ELF-1 (cell line): ENCODE measurements at regions not wholly inside any gene's neighbourhood (a gene's known extent, or its start where the extent isn't known, plus 50 kb on each side); places are given as distances from the start of the nearest gene placed in this dataset.
"Not testable (repeated sequence)": the region's sequence is repeated elsewhere in the genome, so short reads cannot be mapped to it uniquely, and the experiment has no call there.

Experiments
- DNase-seq: peaks from one replicate; pipeline ENCODE4 v3.0.0-alpha.2; 2016; ENCODE audit warnings: low read depth, low spot score

DNA sequence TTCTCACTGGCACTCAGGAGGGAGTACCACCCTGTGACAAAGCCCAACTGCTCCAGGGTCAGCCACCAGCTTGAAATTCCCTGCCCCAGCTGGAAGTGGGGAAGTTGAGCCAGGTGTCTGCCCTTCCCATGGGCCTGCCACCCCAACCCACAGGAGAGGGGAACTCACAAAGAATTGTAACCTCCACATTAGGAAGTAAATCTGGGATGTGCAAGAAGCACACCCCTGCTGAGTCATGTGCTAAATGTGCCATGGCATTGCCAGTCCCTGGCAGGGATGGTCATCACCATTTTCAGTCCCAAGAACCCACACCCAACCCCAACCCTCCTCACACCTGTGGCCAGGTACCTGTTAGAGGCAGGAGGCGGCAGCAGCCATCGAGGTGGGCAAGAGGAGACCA lies 165.2 kb upstream of the THBS1 start:
- DNase-seq = no peak

DNA sequence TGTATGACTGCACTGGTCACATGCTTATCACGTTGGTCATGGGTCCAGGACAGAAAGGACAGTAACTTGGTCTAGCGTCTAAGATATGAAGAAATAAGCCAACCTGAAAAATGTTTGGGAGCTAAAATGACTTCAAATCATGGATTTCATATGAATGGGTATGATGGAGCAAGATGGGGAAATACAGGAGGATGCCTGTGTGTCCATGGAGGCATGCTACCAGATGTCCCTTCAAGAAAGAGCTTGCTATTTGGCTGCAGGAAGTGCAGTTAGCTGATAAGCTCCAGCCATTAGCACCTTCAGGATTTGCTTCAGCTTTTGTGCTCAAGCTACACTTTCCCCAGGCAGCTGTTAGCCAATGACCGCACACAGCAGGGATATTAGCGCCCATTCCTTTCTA lies 164.6 kb upstream of the THBS1 start:
- no peak for DNase-seq

DNA sequence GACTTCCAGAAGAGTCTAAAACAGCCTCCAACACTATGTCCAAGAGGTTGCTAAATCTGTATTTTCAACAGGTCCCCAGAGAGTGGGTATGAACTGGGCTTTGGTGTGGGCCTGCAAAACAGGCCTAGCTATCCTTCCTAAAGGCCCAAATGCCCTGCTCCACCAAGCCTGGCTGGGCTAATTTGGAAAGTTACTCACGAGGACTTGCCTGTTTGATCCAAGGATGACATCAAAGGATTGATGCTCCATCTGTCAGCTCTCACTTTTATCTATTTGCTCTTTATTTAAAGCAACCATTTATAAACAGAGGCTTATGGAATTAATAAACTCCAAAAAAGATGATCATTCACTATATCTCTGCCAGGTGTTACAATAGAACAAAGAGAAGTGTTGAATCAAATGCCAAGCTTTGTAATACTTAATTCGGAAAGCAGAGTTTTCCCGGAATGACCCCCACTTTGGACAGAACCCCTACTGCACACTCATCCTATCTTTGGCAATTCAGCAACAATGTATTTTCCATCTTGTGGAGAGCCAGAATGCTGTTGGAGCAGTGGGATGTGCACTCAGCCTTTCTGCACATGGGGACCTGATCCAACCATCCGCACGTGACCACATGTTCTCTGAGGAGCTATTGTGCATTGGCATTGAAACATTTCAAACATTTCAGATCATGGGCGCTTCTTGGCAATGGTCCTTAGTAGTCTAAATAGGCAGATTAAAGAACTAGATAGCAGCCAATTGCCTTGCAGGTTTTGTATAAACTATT lies 163.3 kb upstream of the THBS1 start:
- DNase-seq = no peak

DNA sequence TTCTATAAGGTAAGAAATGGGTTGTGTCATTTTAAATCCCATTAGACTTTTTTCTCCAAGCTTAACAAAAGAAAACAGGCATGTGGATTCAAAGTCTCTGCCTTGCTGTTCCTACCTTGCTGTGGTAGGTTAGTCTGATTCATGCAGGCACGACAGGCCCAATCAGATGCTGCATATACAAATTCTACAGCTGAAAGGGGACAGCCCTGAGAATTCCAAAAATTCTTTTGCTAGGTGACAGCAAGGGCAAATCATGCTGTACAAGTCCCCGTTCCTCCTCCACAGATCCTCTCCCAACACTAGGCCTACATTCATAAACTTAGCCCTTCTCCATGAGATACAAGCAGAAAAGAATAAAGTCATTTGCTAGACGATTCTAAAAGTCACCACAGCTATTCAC lies 161.2 kb upstream of the THBS1 start:
- no peak for DNase-seq

DNA sequence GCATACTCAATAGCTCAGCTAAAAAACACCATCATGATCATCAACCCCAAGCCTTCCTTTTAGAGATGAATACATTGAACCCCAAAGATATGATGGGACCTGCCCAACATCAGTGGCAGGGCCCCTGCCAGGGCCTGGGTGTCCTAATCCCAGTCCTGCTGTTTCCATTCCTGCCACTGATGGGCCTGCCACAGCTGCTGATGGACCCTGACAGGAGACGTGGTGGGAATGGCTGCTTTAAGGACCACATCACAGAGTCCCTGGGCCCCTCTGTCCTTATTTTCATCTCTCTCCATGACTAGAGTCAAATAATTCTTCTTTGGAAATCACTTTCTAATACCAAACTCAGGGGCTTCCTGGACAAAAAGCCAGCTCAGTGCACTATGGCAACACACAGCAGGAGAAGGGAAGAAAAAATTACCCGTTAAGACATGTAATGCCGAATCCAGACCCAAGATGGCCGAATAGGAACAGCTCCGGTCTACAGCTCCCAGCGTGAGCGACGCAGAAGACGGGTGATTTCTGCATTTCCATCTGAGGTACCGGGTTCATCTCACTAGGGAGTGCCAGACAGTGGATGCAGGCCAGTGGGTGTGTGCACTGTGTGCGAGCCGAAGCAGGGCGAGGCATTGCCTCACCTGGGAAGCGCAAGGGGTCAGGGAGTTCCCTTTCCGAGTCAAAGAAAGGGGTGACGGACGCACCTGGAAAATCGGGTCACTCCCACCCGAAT lies 160.6 kb upstream of the THBS1 start:
- peak; percentile 49 for DNase-seq

DNA sequence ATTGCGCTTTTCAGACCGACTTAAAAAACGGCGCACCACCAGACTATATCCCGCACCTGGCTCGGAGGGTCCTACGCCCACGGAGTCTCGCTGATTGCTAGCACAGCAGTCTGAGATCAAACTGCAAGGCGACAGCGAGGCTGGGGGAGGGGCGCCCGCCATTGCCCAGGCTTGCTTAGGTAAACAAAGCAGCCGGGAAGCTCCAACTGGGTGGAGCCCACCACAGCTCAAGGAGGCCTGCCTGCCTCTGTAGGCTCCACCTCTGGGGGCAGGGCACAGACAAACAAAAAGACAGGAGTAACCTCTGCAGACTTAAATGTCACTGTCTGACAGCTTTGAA lies 160.1 kb upstream of the THBS1 start:
- DNase-seq = not testable (repeated sequence)

DNA sequence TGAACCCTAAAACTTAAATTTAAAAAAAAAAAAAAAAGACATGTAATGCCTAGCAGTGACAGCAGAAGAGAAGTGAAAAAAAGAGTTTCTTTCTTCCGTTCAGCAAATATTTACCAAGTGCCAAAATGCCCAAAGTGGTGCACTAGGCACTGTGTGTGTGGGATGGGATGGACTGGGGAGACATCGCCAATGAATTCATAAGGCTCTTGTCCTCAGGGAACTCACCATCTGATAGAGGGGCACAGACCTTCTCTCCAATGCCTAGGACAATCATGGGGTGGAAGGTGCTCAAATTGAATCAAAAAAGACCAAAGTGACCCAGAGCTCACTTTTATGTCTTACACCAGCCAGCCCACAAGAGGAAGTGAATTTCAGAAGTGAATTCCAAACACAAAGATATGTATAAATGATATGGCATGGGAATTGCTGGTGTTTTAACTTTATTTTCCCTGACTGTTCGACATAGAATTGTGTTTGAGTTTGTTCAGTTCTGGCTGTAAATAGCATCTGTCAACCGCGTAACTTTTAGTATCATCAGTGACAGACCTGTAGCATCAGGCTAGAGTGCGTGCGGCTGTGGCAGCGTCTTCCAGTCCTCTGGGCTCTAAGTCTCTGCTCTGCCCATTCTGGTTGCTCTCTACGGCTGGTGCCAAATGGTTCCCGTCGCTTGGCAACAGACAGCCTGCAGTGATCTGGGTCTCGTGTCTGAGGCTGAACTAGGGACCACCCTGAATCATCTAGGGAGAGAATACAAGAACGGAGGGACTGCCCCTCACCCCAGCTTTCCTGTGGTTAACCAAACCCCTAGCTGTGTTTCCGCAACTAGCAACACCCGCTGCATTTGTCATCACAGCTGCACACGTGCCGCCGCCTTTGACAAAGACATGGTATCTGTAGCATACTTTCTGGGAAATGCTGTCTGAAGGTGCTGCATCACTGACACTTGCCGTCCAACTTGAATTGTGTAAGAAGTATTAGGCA lies 154.0 kb upstream of the THBS1 start:
- no peak for DNase-seq

DNA sequence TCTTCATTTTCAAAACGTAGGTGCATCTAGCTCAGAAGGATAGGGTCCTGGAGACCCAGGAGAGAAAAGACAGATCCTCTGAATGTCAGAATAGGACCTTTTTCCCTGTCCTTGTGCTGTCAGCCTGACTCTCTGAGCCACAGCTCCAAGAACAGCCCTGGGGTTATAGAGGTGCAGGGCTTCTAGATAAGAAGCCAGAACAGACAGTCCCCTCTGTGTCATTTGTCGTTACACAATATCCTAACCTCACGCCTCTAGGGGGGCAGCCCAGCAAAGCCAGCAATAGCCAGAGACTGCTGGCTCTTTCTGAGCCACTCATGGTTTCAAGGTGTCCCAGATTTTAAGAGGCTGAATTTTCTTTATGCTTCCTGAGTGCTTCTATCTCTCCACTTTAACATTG lies 153.2 kb upstream of the THBS1 start:
- DNase-seq = no peak

DNA sequence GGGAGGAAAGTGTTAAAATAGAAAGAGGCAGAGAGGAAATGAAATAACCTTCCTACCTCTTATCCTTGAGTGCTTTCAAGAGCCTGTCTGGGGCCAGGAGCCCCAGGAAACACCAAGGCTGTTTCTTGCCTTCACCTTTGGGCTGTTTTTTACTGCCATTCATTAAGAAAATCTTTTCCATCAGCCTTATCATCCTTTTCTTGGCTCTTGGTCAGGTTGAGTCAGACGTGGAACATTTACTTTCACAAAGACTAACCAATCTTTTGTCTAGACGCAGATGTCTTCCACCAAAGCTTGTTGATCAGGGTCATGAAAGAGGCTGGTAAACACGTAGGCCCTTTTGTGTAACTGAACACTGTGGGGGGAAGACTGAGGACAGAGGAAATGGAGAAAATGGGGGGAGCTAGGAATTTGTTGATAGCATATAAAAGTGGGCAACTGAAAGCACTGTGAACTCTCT lies 151.0 kb upstream of the THBS1 start:
- no peak for DNase-seq

DNA sequence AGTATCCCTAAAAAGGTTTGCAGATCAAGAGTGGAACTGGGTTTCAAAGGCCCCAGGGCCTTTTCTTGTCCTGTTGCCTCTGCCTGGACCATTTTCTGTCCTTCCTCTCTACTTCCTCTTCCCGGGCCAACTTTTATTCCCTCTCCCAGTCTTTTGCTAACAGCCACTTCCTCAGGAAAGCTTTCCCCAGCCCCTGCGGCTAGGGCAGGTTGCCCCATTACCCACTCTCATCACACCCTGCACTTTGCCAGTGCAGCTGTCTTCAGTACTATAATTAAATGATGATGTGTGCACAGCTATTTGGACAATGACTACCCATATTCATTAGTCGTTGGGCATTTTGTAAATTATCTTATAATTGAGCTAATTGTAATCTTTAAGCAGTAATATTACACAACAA lies 150.5 kb upstream of the THBS1 start:
- DNase-seq = no peak

DNA sequence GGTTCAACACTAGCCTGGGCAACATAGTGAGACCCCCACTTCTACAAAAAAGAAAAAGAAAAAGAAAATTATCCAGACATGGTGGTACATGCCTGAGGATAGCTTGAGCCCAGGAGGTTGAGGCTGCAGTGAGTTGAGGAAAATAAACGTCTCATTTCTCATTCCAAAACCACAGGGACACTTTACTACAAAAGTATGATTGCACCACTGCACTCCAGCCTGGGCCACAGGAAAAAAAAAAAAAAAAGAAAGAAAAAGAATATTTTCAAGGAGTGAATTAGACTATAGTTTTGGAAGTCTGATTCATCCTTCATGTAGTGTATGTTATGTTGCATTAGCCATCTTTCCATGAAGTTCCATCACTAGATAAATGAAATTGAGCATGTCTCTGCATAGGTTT lies 149.5 kb upstream of the THBS1 start:
- no peak for DNase-seq

DNA sequence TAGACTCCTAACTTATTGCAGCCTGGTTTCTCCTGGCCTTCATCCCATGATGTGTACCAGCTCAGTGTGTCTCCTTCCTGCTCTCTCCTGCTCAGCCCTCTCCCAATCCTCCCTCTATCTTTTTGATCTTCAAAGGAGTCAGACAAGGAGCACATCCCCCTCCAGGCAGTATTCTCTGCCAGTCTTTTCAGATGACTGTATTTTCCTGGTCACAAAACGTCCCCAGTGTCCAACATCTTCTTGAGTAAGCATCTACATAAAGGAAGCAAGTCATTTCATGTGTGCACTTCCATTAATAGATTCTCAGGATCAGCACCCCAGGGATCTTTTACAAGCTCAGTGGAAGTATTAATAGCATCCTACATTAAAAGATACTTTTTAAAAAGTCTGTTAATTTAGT lies 148.9 kb upstream of the THBS1 start:
- no peak for DNase-seq

DNA sequence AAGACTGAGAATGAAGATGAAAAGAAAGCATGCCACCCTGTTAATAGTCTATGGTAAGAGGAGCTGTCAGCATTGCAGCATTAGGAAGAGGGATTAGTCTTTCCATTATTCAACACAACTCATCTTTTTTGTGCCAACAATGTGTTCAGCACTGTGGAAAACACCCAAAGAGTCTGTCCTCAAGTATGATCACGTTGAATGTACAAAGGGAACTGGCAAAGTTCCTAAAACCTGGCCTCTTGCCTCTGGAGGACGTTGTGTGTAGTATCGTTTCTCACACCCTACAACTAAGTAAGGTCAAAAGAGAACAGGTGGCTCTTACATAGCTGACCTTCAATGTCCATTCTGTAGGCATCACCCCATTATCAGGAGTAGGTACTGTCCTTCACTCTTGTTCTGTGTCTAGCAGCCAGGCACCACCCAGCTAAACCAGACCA lies 147.9 kb upstream of the THBS1 start:
- no peak for DNase-seq

DNA sequence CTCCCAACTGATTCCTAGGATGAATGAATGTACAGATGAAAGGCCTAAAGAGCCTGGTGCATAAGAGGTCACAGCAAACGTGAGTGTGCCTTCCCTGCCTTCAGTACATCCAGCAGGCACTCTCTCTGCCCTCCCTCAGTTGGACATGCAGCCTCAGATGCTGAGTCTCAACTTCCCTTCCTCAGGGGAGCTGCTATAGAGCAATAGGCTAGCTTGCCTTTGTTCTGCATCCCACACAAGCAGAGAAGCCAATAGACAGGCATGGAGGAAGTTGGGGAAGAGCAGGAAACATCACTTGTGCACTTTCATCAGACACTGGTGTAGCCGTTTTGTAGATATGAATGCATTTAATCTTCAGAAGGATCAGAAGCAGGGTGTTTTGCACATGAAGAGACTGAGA lies 147.5 kb upstream of the THBS1 start:
- DNase-seq = no peak

DNA sequence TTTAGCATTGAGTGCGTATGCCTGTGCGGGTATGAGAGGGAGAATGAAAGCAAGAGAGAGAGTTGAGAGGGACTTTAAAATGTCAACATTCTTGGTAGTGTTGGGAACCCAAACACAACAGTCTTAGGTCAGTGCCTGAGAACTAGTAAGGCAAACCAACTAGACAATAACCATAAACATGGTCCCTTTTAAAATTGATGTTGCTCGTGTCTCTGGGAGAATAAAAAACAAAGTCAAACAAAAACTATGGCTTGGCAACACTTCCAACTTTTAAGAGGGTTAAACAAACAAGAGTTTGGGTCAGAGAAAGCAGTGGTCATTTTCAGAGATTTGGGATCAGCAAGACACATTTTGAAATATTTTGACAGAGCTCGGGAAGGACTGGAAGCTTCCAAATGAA lies 146.7 kb upstream of the THBS1 start:
- no peak for DNase-seq

DNA sequence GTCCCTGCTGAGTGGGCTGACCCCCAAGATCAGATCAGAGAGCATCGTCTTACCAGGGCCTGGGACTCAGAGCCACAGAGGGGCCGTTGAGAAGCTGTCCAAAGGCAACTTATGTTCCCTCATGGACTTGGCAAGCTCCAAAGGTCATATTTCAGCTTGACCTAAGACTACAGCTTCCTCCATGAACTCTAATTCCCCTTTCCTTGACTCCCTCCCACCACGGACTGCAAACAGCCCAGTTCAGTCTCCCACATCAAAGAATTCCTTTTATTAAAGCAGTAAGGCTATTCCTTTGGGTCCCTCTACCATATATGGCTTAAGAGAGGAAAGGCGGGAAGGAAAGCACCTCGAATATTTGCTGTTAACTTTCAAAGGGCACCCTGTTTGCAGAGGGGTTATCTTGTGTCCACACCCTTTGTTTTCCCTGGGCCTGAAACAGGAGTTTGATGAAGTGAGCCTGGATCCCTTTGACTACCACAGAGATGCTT lies 146.1 kb upstream of the THBS1 start:
- no peak for DNase-seq

DNA sequence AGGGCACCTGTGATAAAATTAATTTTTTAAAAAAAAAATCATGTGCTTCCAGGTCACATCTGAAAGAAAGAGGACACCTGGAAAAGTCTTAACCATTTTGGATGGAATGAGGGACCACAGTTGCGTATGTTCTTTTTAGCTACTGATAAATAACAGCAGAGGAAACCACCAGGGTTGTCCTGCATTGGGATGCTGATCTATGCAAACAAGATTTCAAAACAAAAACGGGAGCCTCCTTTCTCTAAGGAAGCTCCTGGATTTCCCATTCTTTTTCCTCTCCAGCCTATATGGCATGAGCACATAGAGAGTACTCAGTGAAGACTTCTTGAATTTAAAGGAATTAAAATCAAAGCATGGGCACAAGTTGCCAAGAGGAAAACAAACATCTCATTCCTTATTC lies 145.6 kb upstream of the THBS1 start:
- DNase-seq = no peak

DNA sequence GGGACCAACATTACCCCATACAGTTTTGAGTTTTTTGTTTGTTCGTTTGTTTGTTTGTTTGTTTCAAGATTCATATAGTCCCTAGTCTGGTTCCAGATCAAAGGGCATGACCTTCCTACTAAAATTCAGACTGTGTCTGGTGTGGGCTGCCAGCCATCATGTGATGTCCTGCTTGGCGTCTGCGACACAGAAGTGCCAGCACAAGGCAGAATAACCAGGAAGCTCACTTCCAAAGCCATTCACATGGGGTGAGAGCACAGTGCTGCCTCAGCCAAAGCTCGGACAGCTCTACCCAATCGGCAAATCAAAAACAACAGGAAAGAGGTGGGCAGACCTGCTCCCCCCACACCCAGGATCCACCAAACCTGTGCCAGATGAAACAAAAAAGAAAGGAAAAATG lies 142.6 kb upstream of the THBS1 start:
- DNase-seq = no peak

DNA sequence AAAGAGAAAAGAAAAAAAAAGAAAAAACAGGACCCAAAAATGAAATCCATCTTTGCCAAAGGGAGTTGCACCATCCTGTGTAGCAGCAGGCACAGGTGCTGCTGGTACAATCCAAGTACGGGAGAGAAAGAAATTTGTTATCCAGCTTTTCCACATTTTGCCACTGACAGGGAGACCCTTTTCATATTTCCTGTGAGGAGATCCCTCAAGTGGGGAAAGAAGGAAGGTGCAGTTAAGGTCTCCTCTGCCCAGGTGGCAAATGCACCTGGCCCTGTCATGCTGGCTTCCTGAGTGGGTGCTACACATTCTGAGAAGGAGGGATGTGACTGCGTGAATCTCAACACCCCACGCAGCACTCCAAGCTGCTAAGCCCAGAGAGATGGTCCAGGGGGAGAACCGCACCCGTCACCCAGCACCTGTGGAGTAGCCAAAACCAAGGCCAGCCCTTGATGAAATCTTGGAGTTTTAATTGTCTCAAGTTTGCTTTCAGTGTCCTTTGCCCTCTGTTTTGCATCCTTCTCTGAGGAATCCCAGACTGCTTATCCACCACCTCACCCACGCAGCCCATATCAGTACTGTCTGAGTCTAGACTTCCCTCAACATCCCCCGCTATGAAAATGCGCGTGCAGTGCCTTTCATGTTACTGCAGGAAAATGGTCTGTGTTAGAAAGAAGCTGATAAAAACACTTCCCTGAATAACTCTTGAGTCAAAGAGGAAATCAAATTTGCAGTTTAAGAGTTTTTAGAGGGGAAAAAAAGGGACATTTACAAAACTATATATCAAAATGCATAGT lies 141.9 kb upstream of the THBS1 start:
- no peak for DNase-seq

DNA sequence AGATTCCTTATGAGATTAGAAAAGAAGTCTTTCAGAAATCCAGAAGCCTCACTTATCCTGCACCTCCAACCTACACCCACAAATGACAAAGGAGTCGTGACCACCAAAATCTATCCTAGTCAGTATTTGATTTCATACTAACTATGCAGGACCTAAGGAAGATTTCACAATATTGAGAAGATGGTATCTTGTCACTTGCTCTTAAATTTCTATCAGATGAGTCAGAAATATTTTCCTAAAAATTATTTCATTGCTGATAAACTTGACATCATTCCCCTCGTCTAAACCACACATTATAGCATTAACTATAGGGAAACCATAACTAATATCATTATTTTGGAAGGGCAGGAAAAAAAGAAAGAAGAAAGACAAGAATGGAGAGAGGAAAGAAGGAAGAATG lies 138.0 kb upstream of the THBS1 start:
- no peak for DNase-seq

DNA sequence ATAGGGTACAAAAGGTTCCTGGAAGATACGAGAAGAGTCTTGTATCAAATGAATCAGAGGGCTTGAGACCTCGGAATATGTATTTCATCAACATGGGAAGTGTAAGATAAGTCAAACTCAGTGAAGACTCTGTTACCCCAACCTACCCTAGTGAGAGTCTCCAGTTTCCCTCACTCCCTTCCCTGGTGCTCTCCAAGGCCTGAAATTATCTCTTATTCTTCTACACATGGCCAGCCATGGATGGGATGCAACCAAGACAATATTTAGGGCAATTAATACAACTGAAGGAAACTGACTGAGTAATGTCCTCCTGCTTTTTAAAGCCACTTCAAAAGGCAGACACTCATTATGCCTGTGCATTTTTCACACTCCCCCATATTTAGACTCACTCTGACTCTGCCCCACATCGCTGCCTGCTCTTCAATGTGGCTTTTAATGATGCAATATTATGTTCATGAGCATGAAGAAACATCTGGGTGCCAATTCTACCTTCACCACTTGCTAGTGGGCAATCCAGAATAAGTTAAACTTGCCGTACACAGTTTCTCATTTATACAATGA lies 137.1 kb upstream of the THBS1 start:
- DNase-seq = no peak
